ENCODE measurements at regions not wholly inside any gene's neighbourhood (a gene's known extent, or its start where the extent isn't known, plus 50 kb on each side); places are given as distances from the start of the nearest gene placed in this dataset.

DNA sequence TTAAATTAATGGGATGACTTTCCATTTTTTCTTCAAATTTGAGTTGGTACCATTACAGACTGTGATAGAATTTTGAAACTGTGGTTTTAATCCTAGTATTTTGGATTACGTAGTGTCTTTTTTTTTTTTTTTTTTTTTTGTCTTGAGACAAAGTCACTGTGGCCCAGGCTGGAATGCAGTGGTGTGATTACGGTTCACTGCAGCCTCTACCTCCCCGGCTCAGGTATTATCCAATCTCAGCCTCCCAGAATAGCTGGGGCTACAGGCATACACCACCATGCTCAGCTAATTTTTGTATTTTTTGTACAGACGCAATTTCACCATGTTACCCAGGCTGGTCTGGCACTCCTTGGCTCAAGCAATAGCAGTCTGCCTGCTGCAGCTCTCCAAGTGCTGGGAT is 87.1 kb downstream of the SOX4 start:
- ChIA-PET CTCF (interaction anchor here (0.6 kb wide), 2 partner anchors 13 to 404 kb away, joined by 3 read pairs; no protein-coding TSS in a partner anchor), POLR2A (ENCODE audit: unreplicated experiment) (no interaction called here)
- H3K56ac ChIP-seq (ENCODE audit: extremely low read depth, insufficient read depth, low read length): no peak overlapping the region
- H3K36me3 ChIP-seq (ENCODE audit: control insufficient read depth, insufficient read depth, low read length): peaks cover 5% of the 10 kb centered on the region
- H3K4me3 ChIP-seq (ENCODE audit: insufficient read depth, low read depth, low read length): no peak overlapping the region
- DNase-seq: no peak
- H3K9ac ChIP-seq (ENCODE audit: low read depth, low read length): no peak overlapping the region
- in situ Hi-C loops (cut with MboI; ENCODE audit: low sequenced_read_pairs) (no loop called here), dilution Hi-C loops (cut with HindIII; ENCODE audit: low sequenced_read_pairs, unreplicated experiment) (no loop called here), intact Hi-C loops (cut with micrococcal nuclease) (no loop called here)
- no peak overlapping the region for H2BK15ac ChIP-seq (ENCODE audit: low read depth, low read length)
- no peaks in the 10 kb centered on the region for H3K27me3 ChIP-seq (ENCODE audit: control insufficient read depth, insufficient read depth, low read length)
- H3K27ac ChIP-seq (ENCODE audit: insufficient read depth, low read length): no peak overlapping the region
- H2BK5ac ChIP-seq (ENCODE audit: low read depth, low read length, poor library complexity, severe bottlenecking): no peak overlapping the region
- 0 out of 2 replicates have a peak overlapping the region, but pooled peaks have one; percentile 4 for H2AK5ac ChIP-seq (ENCODE audit: low read depth, low read length)
- H2AK9ac ChIP-seq (replicated peaks; ENCODE audit: low read depth, low read length, poor library complexity): no peak overlapping the region
- ATAC-seq (ENCODE audit: low read depth): no peak
- H2BK120ac ChIP-seq (ENCODE audit: low read depth, low read length): no peak overlapping the region
- no CpG with 5 or more reads among the region's 4 CpGs for WGBS, 2 experiments (ENCODE audit: extremely low coverage in 2 of 2, insufficient read length in 1 of 2)
- H3K4me2 ChIP-seq (ENCODE audit: low read depth, low read length): no peak overlapping the region
- no peak overlapping the region for H2AFZ ChIP-seq (replicated peaks; ENCODE audit: low read length, poor library complexity)
- H3K9me1 ChIP-seq (ENCODE audit: insufficient read depth, low read length): peaks cover 23% of the 10 kb centered on the region
- peaks cover 2% of the 10 kb centered on the region for H3K4me1 ChIP-seq (ENCODE audit: control insufficient read depth, insufficient read depth, low read length)
- H4K20me1 ChIP-seq (ENCODE audit: insufficient read depth, low read length): no peaks in the 10 kb centered on the region; the same call in 1 of the 2 replicates
- 0 out of 2 replicates have a peak overlapping the region, but pooled peaks have one; percentile 8 for H3K14ac ChIP-seq (replicated peaks; ENCODE audit: low read depth, low read length)
- no peak overlapping the region for H3K23ac ChIP-seq (ENCODE audit: low read depth, low read length)
- peak overlapping the region; percentile 9; the same call in 1 of the 2 replicates for H3K4ac ChIP-seq (ENCODE audit: low read depth, low read length)
- no peak overlapping the region for H4K8ac ChIP-seq (ENCODE audit: low read depth in 2 of 2, low read length in 2 of 2)
- H4K91ac ChIP-seq (ENCODE audit: insufficient read depth, low read depth, low read length): no peak overlapping the region
- H3K79me1 ChIP-seq (ENCODE audit: low read depth in 1 of 2, low read length in 2 of 2): peaks cover 0 to 38% of the 10 kb centered on the region in 2 experiments; a peak in 2 of 4 replicates
- BruUV-seq (replicated peaks): no TSS peak
- H2BK20ac ChIP-seq (ENCODE audit: low read depth, low read length): no peak overlapping the region
- no peak overlapping the region for H4K5ac ChIP-seq (ENCODE audit: low read depth, low read length)
- H3K9me3 ChIP-seq (ENCODE audit: control insufficient read depth, insufficient read depth, low read length): no peaks in the 10 kb centered on the region
- TF ChIP-seq MAFK (IDR thresholded peaks at IDR 0.05; ENCODE audit: low read depth, low read length) (no peak), BHLHE40 (IDR thresholded peaks at IDR 0.05; ENCODE audit: low read depth, low read length) (no peak), CEBPB (IDR thresholded peaks at IDR 0.05; ENCODE audit: low read depth, low read length) (no peak), MXI1 (IDR thresholded peaks at IDR 0.05; ENCODE audit: borderline replicate concordance, low read depth, low read length) (no peak), RCOR1 (IDR thresholded peaks at IDR 0.05; ENCODE audit: insufficient replicate concordance, low read length) (no peak), CHD1 (IDR thresholded peaks at IDR 0.05; ENCODE audit: low read depth, low read length) (no peak), POLR2A (IDR thresholded peaks at IDR 0.05; ENCODE audit: low read depth, low read length) (no peak), NFE2L2 (IDR thresholded peaks at IDR 0.05; ENCODE audit: low read depth, low read length) (no peak), MAZ (IDR thresholded peaks at IDR 0.05; ENCODE audit: borderline replicate concordance, low read depth, low read length) (no peak), FOS (IDR thresholded peaks at IDR 0.05; ENCODE audit: low read depth, low read length) (no peak)
- TF ChIP-seq, protein P1, sequence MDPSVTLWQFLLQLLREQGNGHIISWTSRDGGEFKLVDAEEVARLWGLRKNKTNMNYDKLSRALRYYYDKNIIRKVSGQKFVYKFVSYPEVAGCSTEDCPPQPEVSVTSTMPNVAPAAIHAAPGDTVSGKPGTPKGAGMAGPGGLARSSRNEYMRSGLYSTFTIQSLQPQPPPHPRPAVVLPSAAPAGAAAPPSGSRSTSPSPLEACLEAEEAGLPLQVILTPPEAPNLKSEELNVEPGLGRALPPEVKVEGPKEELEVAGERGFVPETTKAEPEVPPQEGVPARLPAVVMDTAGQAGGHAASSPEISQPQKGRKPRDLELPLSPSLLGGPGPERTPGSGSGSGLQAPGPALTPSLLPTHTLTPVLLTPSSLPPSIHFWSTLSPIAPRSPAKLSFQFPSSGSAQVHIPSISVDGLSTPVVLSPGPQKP (IDR thresholded peaks at IDR 0.05; ENCODE audit: borderline replicate concordance, low read depth, low read length): no peak
- TF ChIP-seq, protein P2, sequence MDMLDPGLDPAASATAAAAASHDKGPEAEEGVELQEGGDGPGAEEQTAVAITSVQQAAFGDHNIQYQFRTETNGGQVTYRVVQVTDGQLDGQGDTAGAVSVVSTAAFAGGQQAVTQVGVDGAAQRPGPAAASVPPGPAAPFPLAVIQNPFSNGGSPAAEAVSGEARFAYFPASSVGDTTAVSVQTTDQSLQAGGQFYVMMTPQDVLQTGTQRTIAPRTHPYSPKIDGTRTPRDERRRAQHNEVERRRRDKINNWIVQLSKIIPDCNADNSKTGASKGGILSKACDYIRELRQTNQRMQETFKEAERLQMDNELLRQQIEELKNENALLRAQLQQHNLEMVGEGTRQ (IDR thresholded peaks at IDR 0.05; ENCODE audit: low read depth, low read length): no peak
- TF ChIP-seq, protein P3, sequence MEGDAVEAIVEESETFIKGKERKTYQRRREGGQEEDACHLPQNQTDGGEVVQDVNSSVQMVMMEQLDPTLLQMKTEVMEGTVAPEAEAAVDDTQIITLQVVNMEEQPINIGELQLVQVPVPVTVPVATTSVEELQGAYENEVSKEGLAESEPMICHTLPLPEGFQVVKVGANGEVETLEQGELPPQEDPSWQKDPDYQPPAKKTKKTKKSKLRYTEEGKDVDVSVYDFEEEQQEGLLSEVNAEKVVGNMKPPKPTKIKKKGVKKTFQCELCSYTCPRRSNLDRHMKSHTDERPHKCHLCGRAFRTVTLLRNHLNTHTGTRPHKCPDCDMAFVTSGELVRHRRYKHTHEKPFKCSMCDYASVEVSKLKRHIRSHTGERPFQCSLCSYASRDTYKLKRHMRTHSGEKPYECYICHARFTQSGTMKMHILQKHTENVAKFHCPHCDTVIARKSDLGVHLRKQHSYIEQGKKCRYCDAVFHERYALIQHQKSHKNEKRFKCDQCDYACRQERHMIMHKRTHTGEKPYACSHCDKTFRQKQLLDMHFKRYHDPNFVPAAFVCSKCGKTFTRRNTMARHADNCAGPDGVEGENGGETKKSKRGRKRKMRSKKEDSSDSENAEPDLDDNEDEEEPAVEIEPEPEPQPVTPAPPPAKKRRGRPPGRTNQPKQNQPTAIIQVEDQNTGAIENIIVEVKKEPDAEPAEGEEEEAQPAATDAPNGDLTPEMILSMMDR (conservative IDR thresholded peaks at IDR 0.05; ENCODE audit: low read depth, low read length): no peak
- no peak overlapping the region for H3K18ac ChIP-seq (ENCODE audit: low read depth, low read length)
